DND-41 (cell line): ENCODE measurements at regions not wholly inside any gene's neighbourhood (a gene's known extent, or its start where the extent isn't known, plus 50 kb on each side); places are given as distances from the start of the nearest gene placed in this dataset.

ENCODE experiments used
- ATAC-seq: fragments of 200-7000 bp; cut with Tn5 transposase; 3 replicates; pipeline ENCODE4 v1.9.1; 2021; ENCODE audit warnings: low read depth; ENCODE audit not compliant: insufficient read depth
- DNase-seq: peaks from one replicate; pipeline ENCODE4 v3.0.0-alpha.2; 2020
- H2AFZ ChIP-seq: 2 replicates; pipeline ENCODE4 v1.6.0; 2012; ENCODE audit warnings: low read depth, low read length
- H3K27ac ChIP-seq: 2 replicates; pipeline ENCODE4 v1.5.1; 2012; ENCODE audit warnings: low read length, inconsistent platforms
- H3K27me3 ChIP-seq: fragments of 200-600 bp; sonication (generic); 2 replicates; pipeline ENCODE4 v1.6.0; 2012; ENCODE audit warnings: low read length, mild to moderate bottlenecking, inconsistent platforms; ENCODE audit not compliant: insufficient read depth, poor library complexity
- H3K36me3 ChIP-seq: 2 replicates; pipeline ENCODE4 v1.5.1; 2012; ENCODE audit warnings: low read length, inconsistent platforms; ENCODE audit not compliant: insufficient read depth
- H3K4me1 ChIP-seq: 2 replicates; pipeline ENCODE4 v1.5.1; 2012; ENCODE audit warnings: mild to moderate bottlenecking, low read length; ENCODE audit not compliant: insufficient read depth
- H3K4me2 ChIP-seq: 2 replicates; pipeline ENCODE4 v1.6.0; 2012; ENCODE audit warnings: mild to moderate bottlenecking, moderate library complexity, low read length, inconsistent platforms; ENCODE audit not compliant: insufficient read depth
- H3K4me3 ChIP-seq, 2 experiments: fragments of 200-600 bp in 1 of 2; shearing (Covaris generic) in 1 of 2; 2 replicates each; pipeline ENCODE4 v1.5.1; 2012 to 2016; ENCODE audit warnings: inconsistent platforms in 2 of 2, low read length in 2 of 2, mild to moderate bottlenecking in 2 of 2, low read depth in 1 of 2, moderate library complexity in 1 of 2
- H3K79me2 ChIP-seq: 2 replicates; pipeline ENCODE4 v1.6.0; 2012; ENCODE audit warnings: low read length, inconsistent platforms; ENCODE audit not compliant: insufficient read depth
- H3K9ac ChIP-seq: 2 replicates; pipeline ENCODE4 v1.6.0; 2012; ENCODE audit warnings: low read depth, mild to moderate bottlenecking, inconsistent platforms, low read length, moderate library complexity
- H3K9me3 ChIP-seq: 2 replicates; pipeline ENCODE4 v1.5.1; 2012; ENCODE audit warnings: low read length, moderate library complexity, mild to moderate bottlenecking, inconsistent platforms; ENCODE audit not compliant: insufficient read depth, severe bottlenecking
- H4K20me1 ChIP-seq: 2 replicates; pipeline ENCODE4 v1.6.0; 2012; ENCODE audit warnings: low read length; ENCODE audit not compliant: insufficient read depth
- EZH2 ChIP-seq: IDR thresholded peaks from 3 replicates; pipeline ENCODE4 v1.6.1; 2012; ENCODE audit warnings: borderline replicate concordance, low read depth, mild to moderate bottlenecking, moderate library complexity, low read length, inconsistent platforms; ENCODE audit not compliant: severe bottlenecking
- TF ChIP-seq, protein P1 (sequence below): IDR thresholded peaks from 2 replicates; pipeline ENCODE4 v1.5.1; 2012; ENCODE audit warnings: borderline replicate concordance, low read length, moderate library complexity, mild to moderate bottlenecking; ENCODE audit not compliant: poor library complexity, severe bottlenecking; ENCODE audit errors: extremely low read depth

DNA sequence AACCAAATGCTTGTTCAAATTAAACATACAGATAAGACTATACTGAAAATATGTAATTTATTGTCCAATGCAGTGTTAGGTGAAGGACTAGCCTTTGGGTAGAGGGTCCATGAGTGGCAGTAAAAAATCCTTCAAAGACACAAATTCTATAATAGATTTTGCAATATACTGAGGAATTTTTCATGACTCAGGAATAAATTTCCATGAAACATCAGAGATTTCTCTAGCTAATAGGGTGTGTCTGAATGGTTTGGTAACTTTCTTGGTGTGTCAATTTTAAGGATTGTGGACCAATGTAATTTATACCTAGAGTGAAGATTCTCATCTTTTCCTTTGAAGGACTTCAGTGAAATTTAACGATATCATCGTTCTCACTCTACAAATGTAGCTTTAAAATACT, 546.7 kb downstream of the SLITRK5 start:
- Histone ChIP-seq H3K36me3 (no peaks in the 10 kb centered on the region), H3K4me3 (no peak overlapping the region), H3K4me2 (no peak overlapping the region), H2AFZ (no peak overlapping the region), H3K9ac (no peak overlapping the region), H3K27ac (no peak overlapping the region), H4K20me1 (no peaks in the 10 kb centered on the region), H3K79me2 (no peaks in the 10 kb centered on the region), H3K27me3 (no peaks in the 10 kb centered on the region), H3K9me3 (no peaks in the 10 kb centered on the region), H3K4me1 (no peaks in the 10 kb centered on the region)
- TF ChIP-seq, protein P1, sequence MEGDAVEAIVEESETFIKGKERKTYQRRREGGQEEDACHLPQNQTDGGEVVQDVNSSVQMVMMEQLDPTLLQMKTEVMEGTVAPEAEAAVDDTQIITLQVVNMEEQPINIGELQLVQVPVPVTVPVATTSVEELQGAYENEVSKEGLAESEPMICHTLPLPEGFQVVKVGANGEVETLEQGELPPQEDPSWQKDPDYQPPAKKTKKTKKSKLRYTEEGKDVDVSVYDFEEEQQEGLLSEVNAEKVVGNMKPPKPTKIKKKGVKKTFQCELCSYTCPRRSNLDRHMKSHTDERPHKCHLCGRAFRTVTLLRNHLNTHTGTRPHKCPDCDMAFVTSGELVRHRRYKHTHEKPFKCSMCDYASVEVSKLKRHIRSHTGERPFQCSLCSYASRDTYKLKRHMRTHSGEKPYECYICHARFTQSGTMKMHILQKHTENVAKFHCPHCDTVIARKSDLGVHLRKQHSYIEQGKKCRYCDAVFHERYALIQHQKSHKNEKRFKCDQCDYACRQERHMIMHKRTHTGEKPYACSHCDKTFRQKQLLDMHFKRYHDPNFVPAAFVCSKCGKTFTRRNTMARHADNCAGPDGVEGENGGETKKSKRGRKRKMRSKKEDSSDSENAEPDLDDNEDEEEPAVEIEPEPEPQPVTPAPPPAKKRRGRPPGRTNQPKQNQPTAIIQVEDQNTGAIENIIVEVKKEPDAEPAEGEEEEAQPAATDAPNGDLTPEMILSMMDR = no peak
- no peak for TF ChIP-seq EZH2
- DNase-seq (no peak), ATAC-seq (no peak)

DNA sequence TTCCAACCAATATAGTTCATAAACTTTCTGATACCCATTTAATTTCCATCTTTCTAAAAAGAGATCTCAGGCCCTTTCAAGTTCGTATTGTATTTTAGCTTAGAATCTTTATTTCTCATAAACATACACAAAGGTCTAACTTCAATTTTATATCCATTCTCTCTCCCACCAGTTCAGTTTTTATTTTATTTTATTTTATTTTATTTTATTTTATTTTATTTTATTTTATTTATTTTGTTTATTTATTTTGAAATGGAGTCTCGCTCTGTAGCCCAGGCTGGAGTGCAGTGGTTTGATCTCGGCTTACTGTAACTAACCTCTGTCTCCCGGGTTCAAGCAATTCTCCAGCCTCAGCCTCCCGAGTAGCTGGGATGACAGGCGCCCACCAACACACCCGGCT, 552.8 kb downstream of the SLITRK5 start:
- no peaks in the 10 kb centered on the region for H3K79me2 ChIP-seq
- no peak overlapping the region for H3K4me3 ChIP-seq
- no peak overlapping the region for H3K27ac ChIP-seq
- no peaks in the 10 kb centered on the region for H3K36me3 ChIP-seq
- TF ChIP-seq EZH2 = no peak
- TF ChIP-seq, protein P1 = no peak
- H3K27me3 ChIP-seq = no peaks in the 10 kb centered on the region
- no peak overlapping the region for H3K9ac ChIP-seq
- H4K20me1 ChIP-seq = no peaks in the 10 kb centered on the region
- H2AFZ ChIP-seq = no peak overlapping the region
- ATAC-seq (no peak), DNase-seq (no peak)
- H3K9me3 ChIP-seq = no peaks in the 10 kb centered on the region
- no peak overlapping the region for H3K4me2 ChIP-seq
- no peaks in the 10 kb centered on the region for H3K4me1 ChIP-seq

DNA sequence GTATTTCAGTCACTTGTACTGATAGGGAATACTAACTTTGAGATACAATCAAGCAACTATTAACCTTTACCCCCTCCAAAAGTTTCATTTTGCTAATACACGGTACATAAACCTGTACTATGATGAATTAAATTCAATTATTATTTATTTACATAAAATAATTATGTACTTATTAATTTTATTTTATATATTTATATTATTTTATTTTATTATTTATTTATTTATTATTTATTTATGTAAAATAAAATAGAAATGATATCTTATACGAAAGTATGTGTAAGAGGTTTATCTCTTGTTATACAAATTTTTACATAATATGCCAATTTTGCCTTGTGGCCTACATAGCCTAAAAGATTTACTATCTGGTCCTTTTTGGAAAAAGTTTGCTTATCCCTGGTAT, 564.3 kb downstream of the SLITRK5 start:
- Histone ChIP-seq H3K27me3 (no peaks in the 10 kb centered on the region), H2AFZ (no peak overlapping the region), H3K4me1 (no peaks in the 10 kb centered on the region), H4K20me1 (no peaks in the 10 kb centered on the region), H3K4me3 (no peak overlapping the region), H3K79me2 (no peaks in the 10 kb centered on the region), H3K9ac (no peak overlapping the region), H3K36me3 (no peaks in the 10 kb centered on the region), H3K4me2 (no peak overlapping the region), H3K27ac (no peak overlapping the region), H3K9me3 (no peaks in the 10 kb centered on the region)
- ATAC-seq (no peak), DNase-seq (no peak)
- TF ChIP-seq, protein P1 = no peak
- no peak for TF ChIP-seq EZH2

DNA sequence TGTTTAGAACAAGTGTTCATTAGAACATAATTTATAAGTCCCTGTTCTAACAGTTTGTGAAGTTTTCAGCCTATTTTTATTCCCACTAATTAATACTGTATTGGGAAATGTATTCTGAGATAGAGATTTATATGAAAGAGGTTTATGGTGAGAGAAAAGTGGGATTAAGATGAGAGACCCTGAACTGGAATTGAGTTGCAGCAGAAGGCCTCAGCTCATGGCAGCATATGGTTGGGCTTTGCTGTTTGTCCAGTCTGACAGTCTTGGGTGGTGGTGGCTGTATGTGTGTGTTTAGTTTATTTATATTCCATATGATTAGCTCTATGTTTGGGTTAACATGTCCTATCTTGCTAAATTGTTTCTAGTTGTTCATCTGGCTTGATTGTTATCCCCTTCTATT, 575.1 kb downstream of the SLITRK5 start:
- Histone ChIP-seq H3K9me3 (no peaks in the 10 kb centered on the region), H3K4me3 (no peak overlapping the region), H3K4me2 (no peak overlapping the region), H3K79me2 (no peaks in the 10 kb centered on the region), H3K9ac (no peak overlapping the region), H4K20me1 (no peaks in the 10 kb centered on the region), H3K27me3 (no peaks in the 10 kb centered on the region), H2AFZ (no peak overlapping the region), H3K36me3 (no peaks in the 10 kb centered on the region), H3K4me1 (no peaks in the 10 kb centered on the region), H3K27ac (no peak overlapping the region)
- TF ChIP-seq, protein P1 = no peak
- TF ChIP-seq EZH2 = no peak
- DNase-seq = no peak
- no peak for ATAC-seq
